SU-DHL-6 (cell line): ENCODE measurements at regions not wholly inside any gene's neighbourhood (a gene's known extent, or its start where the extent isn't known, plus 50 kb on each side); places are given as distances from the start of the nearest gene placed in this dataset.

Experiments
- H2AFZ ChIP-seq: fragments of 200-600 bp; sonication (generic); 2 replicates; pipeline ENCODE4 v1.6.1; 2014; ENCODE audit warnings: low read depth, mild to moderate bottlenecking, moderate library complexity, mixed read lengths, antibody characterized with exemption, low read length; ENCODE audit not compliant: severe bottlenecking
- H3F3A ChIP-seq: fragments of 200-600 bp; shearing (Covaris generic); 2 replicates; pipeline ENCODE4 v1.6.0; 2016; ENCODE audit warnings: antibody characterized with exemption, mild to moderate bottlenecking; ENCODE audit not compliant: insufficient read depth
- H3K27ac ChIP-seq: fragments of 200-600 bp; sonication (generic); 2 replicates; pipeline ENCODE4 v1.5.1; 2016; ENCODE audit warnings: low read depth, mild to moderate bottlenecking, low read length, moderate library complexity, mixed read lengths
- H3K27me3 ChIP-seq: fragments of 200-600 bp; sonication (generic), shearing (Covaris generic); 2 replicates; pipeline ENCODE4 v1.6.0; 2014; ENCODE audit warnings: mild to moderate bottlenecking, low read length
- H3K36me3 ChIP-seq: fragments of 200-600 bp; sonication (generic); 2 replicates; pipeline ENCODE4 v1.6.1; 2014; ENCODE audit warnings: mild to moderate bottlenecking, low read length, mixed read lengths
- H3K4me2 ChIP-seq: fragments of 300-600, 200-600 bp; shearing (Covaris generic), sonication (generic); 2 replicates; pipeline ENCODE4 v1.6.0; 2014; ENCODE audit warnings: low read length, low read depth, mild to moderate bottlenecking; ENCODE audit not compliant: poor library complexity, severe bottlenecking
- H3K4me3 ChIP-seq: fragments of 200-600 bp; sonication (generic); 2 replicates; pipeline ENCODE4 v1.5.1; 2014; ENCODE audit warnings: antibody characterized with exemption, low read length, mild to moderate bottlenecking, mixed read lengths; ENCODE audit not compliant: insufficient read depth, poor library complexity, severe bottlenecking
- H3K79me2 ChIP-seq: fragments of 200-600 bp; sonication (generic); 2 replicates; pipeline ENCODE4 v1.6.1; 2014; ENCODE audit warnings: mild to moderate bottlenecking, low read length, moderate library complexity; ENCODE audit not compliant: insufficient read depth
- H3K9ac ChIP-seq: fragments of 200-600 bp; sonication (generic); 2 replicates; pipeline ENCODE4 v1.7.0; 2014; ENCODE audit warnings: mild to moderate bottlenecking, low read length
- H3K9me2 ChIP-seq: fragments of 200-600 bp; sonication (generic); replicated peaks from 2 replicates; pipeline ENCODE4 v1.6.1; 2014; ENCODE audit warnings: low read length; ENCODE audit not compliant: insufficient read depth
- H3K9me3 ChIP-seq: fragments of 200-600 bp; sonication (generic); 2 replicates; pipeline ENCODE4 v1.6.1; 2014; ENCODE audit warnings: low read length, mixed read lengths; ENCODE audit not compliant: insufficient read depth
- H4K20me1 ChIP-seq: fragments of 200-600 bp; sonication (generic); 2 replicates; pipeline ENCODE4 v1.6.1; 2014; ENCODE audit warnings: low read depth, mild to moderate bottlenecking, antibody characterized with exemption, low read length, moderate library complexity, mixed read lengths
- EZH2phosphoT487 ChIP-seq: fragments of 200-600 bp; sonication (generic), shearing (Covaris generic); conservative IDR thresholded peaks from 2 replicates; pipeline ENCODE4 v1.6.1; 2018; ENCODE audit warnings: mild to moderate bottlenecking, antibody characterized with exemption, low read length, moderate library complexity, mixed read lengths
- TF ChIP-seq, protein P1 (sequence below): fragments of 200-600 bp; sonication (generic); IDR thresholded peaks from one replicate; pipeline ENCODE4 v1.5.1; 2017; ENCODE audit warnings: antibody characterized with exemption, mild to moderate bottlenecking, low read length, moderate library complexity; ENCODE audit not compliant: insufficient read depth, poor library complexity, severe bottlenecking

DNA sequence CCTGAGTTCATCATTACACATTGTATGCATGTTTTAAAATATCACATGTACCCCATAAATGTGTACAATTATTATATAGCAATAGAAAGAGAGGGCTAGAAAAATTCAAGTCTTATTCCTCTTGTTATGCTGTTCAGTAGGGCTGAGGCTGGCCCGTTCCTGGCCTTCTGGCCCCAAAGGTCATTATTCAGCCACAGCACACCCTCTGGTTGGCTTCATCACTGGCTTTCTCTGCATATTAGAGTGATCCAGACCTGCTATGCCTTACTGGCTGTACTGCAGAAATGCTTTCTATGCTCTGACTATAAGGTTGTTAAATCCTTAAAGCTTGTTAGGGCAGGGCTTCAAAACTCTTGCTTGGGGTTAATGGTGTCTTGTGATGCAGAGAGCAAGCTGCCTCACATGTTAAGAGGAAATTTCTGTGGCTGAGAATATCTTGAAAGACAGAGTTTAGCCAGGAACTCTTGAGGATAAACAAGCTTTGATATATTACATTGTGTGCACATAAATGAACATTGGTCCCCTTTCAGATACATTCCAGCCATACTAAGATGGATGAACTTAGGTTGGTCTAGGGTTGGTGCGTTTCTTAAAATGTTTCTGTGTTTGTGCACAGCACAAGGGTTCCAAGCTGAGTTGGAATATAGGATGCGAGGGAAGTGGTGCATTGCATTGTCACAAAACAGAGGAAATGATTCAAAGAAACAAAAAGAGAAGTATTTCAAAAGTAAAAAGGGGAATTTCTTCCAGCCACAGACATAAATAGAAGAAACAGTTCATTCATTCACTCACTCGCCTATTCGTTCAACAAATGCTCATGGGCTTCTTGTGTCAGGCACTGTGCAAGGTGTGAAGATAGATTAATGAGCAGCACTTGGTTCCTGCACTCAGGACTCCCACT is 61.6 kb upstream of the WDR11 start:
- no peaks in the 10 kb centered on the region for H3K79me2 ChIP-seq
- H4K20me1 ChIP-seq = no peaks in the 10 kb centered on the region
- no peak for TF ChIP-seq EZH2phosphoT487
- TF ChIP-seq, protein P1, sequence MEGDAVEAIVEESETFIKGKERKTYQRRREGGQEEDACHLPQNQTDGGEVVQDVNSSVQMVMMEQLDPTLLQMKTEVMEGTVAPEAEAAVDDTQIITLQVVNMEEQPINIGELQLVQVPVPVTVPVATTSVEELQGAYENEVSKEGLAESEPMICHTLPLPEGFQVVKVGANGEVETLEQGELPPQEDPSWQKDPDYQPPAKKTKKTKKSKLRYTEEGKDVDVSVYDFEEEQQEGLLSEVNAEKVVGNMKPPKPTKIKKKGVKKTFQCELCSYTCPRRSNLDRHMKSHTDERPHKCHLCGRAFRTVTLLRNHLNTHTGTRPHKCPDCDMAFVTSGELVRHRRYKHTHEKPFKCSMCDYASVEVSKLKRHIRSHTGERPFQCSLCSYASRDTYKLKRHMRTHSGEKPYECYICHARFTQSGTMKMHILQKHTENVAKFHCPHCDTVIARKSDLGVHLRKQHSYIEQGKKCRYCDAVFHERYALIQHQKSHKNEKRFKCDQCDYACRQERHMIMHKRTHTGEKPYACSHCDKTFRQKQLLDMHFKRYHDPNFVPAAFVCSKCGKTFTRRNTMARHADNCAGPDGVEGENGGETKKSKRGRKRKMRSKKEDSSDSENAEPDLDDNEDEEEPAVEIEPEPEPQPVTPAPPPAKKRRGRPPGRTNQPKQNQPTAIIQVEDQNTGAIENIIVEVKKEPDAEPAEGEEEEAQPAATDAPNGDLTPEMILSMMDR = no peak
- H3K9ac ChIP-seq = no peak overlapping the region
- no peaks in the 10 kb centered on the region for H3K9me2 ChIP-seq
- H3K27me3 ChIP-seq = no peaks in the 10 kb centered on the region
- H3K27ac ChIP-seq = no peak overlapping the region
- no peaks in the 10 kb centered on the region for H3K9me3 ChIP-seq
- H2AFZ ChIP-seq = no peak overlapping the region
- H3K36me3 ChIP-seq = no peaks in the 10 kb centered on the region
- H3K4me3 ChIP-seq = no peak overlapping the region
- H3F3A ChIP-seq = no peaks in the 10 kb centered on the region
- H3K4me2 ChIP-seq = no peak overlapping the region

DNA sequence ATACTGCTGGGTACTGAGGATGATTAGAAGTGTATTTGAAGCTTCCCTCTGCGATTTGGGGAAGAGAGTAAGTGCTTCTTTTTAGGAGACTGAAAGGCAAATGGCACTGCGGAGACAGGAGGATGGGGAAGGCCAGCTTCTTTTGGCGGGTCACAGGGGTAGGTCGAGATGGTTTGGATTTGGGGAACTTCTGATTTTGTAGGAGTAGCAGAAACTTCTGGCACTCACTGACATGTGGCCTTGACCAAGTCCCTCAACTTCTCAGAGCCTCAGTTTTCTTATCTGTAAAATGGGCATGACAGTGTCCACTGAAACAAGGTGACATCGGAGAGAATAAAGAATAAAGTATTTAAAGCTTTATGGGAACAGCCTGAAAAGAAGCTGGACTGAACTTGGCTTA is 59.8 kb upstream of the WDR11 start:
- Histone ChIP-seq H3F3A (no peaks in the 10 kb centered on the region), H2AFZ (no peak overlapping the region), H3K4me2 (no peak overlapping the region), H3K79me2 (no peaks in the 10 kb centered on the region), H3K4me3 (no peak overlapping the region), H4K20me1 (no peaks in the 10 kb centered on the region), H3K27me3 (no peaks in the 10 kb centered on the region), H3K36me3 (no peaks in the 10 kb centered on the region), H3K9me2 (no peaks in the 10 kb centered on the region), H3K9me3 (no peaks in the 10 kb centered on the region), H3K27ac (no peak overlapping the region), H3K9ac (no peak overlapping the region)
- TF ChIP-seq EZH2phosphoT487 = no peak
- TF ChIP-seq, protein P1 = no peak

DNA sequence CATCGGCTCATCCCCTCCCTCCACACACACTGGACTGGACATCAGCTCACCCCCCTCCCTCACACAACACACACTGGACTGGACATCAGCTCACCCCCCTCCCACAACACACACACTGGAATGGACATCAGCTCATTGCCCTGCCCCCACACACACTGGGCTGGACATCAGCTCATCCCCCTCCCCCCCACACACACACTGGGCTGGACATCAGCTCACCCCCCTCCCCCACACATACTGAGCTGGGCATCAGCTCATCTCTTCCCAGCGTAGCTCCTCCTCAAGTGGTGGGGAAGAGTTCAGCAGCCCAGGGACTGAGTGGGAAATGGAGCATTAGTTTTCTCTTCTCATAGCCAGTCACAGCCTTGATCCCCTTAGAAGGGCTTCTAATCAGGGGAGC is 58.1 kb upstream of the WDR11 start:
- Histone ChIP-seq H3K27me3 (no peaks in the 10 kb centered on the region), H3K9ac (no peak overlapping the region), H3K9me2 (no peaks in the 10 kb centered on the region), H3F3A (no peaks in the 10 kb centered on the region), H3K79me2 (no peaks in the 10 kb centered on the region), H3K4me2 (no peak overlapping the region), H3K4me3 (no peak overlapping the region), H3K36me3 (no peaks in the 10 kb centered on the region), H3K9me3 (no peaks in the 10 kb centered on the region), H4K20me1 (no peaks in the 10 kb centered on the region), H2AFZ (no peak overlapping the region), H3K27ac (no peak overlapping the region)
- TF ChIP-seq, protein P1 = no peak
- no peak for TF ChIP-seq EZH2phosphoT487
